ENCODE measurements at regions not wholly inside any gene's neighbourhood (a gene's known extent, or its start where the extent isn't known, plus 50 kb on each side); places are given as distances from the start of the nearest gene placed in this dataset.

DNA sequence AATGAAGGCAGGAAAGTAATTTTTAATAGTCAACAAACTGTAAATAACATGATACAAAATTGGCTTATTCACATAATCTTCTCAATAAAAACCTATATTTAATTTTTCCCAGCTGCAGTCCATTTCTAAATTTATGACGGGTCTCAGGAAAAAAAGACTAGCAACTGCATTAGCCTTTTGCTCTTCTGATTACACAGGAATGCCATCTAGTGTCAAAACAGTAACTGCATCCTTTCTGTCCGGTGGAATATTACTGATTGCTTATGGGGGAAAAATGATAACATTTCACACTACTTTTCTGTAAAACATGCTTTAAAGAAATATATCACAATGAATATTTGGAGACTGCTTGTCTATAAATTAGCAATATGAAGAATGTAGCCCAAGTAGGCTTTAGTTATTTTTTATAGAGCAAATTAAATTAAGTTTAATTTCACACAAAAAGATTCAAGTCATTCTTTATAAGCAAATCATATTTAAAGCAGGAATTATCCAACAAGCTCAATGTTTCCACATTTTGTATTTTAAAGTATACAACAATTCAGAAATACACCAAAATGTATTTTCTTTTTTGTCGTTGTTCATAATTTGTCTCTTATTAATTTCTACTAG is 534.7 kb downstream of the CDH10 start:
- TF ChIP-seq, protein P1, sequence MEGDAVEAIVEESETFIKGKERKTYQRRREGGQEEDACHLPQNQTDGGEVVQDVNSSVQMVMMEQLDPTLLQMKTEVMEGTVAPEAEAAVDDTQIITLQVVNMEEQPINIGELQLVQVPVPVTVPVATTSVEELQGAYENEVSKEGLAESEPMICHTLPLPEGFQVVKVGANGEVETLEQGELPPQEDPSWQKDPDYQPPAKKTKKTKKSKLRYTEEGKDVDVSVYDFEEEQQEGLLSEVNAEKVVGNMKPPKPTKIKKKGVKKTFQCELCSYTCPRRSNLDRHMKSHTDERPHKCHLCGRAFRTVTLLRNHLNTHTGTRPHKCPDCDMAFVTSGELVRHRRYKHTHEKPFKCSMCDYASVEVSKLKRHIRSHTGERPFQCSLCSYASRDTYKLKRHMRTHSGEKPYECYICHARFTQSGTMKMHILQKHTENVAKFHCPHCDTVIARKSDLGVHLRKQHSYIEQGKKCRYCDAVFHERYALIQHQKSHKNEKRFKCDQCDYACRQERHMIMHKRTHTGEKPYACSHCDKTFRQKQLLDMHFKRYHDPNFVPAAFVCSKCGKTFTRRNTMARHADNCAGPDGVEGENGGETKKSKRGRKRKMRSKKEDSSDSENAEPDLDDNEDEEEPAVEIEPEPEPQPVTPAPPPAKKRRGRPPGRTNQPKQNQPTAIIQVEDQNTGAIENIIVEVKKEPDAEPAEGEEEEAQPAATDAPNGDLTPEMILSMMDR (IDR thresholded peaks at IDR 0.05) = no peak
- TF ChIP-seq POLR2A (IDR thresholded peaks at IDR 0.05) = no peak

Data from lower leg skin (tissue), 3 donors.